HG03565 (cell line): ENCODE measurements at regions not wholly inside any gene's neighbourhood (a gene's known extent, or its start where the extent isn't known, plus 50 kb on each side); places are given as distances from the start of the nearest gene placed in this dataset.

Experiments
- ATAC-seq: cut with Tn5 transposase; IDR thresholded peaks from one replicate; pipeline ENCODE4 v1.9.1; 2021; ENCODE audit warnings: mild to moderate bottlenecking, moderate library complexity; ENCODE audit not compliant: unreplicated experiment

DNA sequence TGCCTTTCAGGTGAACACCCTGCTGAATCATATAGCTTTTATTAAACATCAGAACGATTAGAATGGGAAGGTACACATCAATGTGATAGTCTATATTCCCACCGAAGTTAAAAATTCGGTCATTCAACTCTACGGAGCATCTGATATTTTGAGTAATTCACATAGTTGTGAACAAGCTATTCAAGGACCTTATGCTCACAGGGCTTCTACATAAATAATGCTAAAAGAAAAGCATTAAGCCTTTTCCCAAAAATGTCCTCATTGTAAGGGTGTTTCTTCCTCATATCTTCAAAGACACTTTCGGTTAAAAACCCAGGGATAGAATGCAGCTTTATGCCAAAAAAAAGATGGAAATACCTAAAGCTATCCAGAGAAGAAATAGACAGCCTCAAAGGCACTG is 79.7 kb upstream of the EDNRA start:
- ATAC-seq, result no peak

GRCh38 chr4:147407261-147408045 is 73.4 kb upstream of the EDNRA start:
- ATAC-seq, result no peak

DNA sequence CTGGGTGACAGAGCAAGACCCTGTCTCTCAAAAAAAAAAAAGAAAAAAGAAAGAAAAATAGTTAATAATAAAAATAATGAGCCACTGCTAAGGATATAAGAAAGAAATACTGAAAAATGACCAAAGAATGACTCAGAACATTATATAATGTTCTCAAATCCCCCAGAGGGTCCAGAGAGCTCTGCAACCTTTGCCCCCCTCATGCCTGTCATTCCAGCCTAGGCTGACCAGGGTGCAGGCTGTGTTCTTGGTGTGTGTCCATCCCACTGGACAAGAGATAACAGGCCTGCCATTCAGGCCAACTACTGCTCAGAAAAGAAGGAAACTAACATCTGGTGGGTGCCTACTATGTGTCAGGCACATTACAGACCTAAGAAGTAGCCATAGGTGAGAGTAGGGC is 72.7 kb upstream of the EDNRA start:
- no peak for ATAC-seq

DNA sequence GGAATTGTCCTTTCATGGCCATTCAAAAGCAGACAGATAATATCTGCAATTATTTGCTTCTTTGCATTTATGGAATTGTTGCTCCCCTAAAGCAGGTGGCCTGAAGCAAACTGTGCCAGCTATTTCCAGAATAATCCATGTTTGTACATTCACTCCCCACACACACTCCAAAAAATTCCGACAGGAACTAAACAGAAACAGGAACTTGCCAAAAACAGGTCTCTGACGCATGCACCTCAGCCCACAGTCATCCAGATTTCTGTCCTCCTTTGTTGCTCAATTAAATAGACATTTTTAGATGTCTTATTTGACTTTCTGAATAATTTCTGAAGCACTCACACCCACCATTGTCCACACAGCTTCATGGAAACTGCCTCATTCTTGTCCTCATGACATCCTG is 71.5 kb upstream of the EDNRA start:
- no peak for ATAC-seq

GRCh38 chr4:147418226-147418625 is 62.7 kb upstream of the EDNRA start:
- no peak for ATAC-seq

- no peak for ATAC-seq
Measured at GRCh38 chr4:147421456-147421855, 59.4 kb upstream of the EDNRA start.

DNA sequence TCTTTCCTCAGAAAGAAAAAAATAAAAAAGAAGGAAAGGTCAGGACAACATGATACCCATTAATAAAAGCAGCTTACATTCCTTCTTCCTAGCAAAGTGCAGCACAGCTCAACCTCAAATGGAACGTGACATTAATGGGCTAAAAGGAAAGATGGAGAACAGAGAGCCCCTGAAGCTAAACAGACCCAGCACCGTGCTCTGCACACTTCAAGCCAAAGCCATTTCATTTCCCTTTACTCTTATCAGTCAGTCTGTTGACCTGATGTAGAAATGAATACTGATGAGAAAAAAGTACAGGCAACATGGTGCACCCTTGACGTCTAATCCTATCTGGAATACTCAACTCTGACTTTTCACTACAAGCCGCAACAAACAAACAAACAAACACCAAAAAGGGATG is 57.7 kb upstream of the EDNRA start:
- ATAC-seq, result no peak

DNA sequence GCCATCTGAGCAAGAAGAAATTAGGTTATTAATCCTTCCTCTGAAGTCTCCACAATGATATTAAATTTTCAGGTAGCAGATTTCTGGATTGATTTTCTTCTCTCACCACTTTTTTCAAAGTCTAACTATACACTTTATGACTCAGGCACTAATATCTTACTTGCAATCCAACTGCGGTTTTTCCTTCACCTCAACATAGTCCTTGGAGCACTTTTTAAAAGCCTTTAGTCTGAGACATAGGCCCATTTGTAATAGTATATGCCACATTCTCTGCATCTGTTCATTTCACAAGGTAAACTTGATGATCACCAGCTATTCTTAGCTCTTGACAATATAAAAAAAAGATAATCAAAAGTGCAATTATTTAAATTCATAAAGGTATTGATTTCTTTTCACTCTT is 55.9 kb upstream of the EDNRA start:
- no peak for ATAC-seq

GRCh38 chr4:147428583-147428982 is 52.3 kb upstream of the EDNRA start:
- ATAC-seq, result no peak

GRCh38 chr4:147430111-147430510 is 50.8 kb upstream of the EDNRA start:
- no peak for ATAC-seq
